AG04449 (cell line): ENCODE measurements at regions not wholly inside any gene's neighbourhood (a gene's known extent, or its start where the extent isn't known, plus 50 kb on each side); places are given as distances from the start of the nearest gene placed in this dataset.

Experiments
- CTCF ChIA-PET: fragments of 350-600 bp; formaldehyde crosslinking; extraction: SDS; loops from one replicate; lab custom pipeline; 2021; ENCODE audit warnings: antibody characterized with exemption; lab: Yijun Ruan, JAX
- POLR2A ChIA-PET: fragments of 400-600, 350-600 bp; formaldehyde crosslinking; extraction: SDS; loops from one replicate; lab custom pipeline; 2020; ENCODE audit warnings: antibody characterized with exemption, inconsistent platforms; lab: Yijun Ruan, JAX
- DNase-seq: peaks from one replicate; pipeline ENCODE4 v3.0.0-alpha.2; 2010; ENCODE audit warnings: low read depth, low spot score
- H3K4me3 ChIP-seq: 2 replicates; pipeline ENCODE4 v1.5.1; 2011; ENCODE audit warnings: low read depth, mild to moderate bottlenecking, control low read depth, low read length
- TF ChIP-seq, protein P1 (sequence below): IDR thresholded peaks from one replicate; pipeline ENCODE4 v1.5.1; 2011; ENCODE audit warnings: mild to moderate bottlenecking, moderate library complexity, low read length, control low read depth, inconsistent platforms; ENCODE audit not compliant: insufficient read depth; ENCODE audit errors: missing control alignments

DNA sequence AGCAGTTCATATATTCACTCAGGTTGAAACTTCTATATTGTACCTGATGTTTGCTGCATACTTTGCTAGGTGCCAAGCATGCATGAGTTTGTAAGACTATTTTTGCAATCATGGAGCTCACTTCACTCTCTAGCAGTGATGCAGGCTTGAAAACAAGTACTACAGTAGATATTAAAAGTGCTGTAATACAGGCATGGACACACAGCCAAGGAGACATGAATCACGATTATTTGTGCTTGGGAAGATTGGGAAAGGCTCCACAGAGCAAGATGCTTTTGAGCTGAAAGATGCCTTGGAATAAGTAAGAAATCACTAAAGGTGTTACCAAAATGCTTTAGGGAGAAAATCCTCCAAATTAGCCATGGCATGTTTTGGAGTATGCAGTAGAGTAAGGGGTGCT, 427.4 kb downstream of the UTRN start:
- CTCF ChIA-PET, result no interaction called here

GRCh38 chr6:144714021-144714712, 429.0 kb downstream of the UTRN start:
- POLR2A ChIA-PET, result no interaction called here
- H3K4me3 ChIP-seq, result no peak overlapping the region
- no peak for DNase-seq

More for the DNA sequence above, 427.4 kb downstream of the UTRN start:
- DNase-seq, result no peak
- TF ChIP-seq, protein P1, sequence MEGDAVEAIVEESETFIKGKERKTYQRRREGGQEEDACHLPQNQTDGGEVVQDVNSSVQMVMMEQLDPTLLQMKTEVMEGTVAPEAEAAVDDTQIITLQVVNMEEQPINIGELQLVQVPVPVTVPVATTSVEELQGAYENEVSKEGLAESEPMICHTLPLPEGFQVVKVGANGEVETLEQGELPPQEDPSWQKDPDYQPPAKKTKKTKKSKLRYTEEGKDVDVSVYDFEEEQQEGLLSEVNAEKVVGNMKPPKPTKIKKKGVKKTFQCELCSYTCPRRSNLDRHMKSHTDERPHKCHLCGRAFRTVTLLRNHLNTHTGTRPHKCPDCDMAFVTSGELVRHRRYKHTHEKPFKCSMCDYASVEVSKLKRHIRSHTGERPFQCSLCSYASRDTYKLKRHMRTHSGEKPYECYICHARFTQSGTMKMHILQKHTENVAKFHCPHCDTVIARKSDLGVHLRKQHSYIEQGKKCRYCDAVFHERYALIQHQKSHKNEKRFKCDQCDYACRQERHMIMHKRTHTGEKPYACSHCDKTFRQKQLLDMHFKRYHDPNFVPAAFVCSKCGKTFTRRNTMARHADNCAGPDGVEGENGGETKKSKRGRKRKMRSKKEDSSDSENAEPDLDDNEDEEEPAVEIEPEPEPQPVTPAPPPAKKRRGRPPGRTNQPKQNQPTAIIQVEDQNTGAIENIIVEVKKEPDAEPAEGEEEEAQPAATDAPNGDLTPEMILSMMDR, result no peak
- POLR2A ChIA-PET, result no interaction called here
- no peak overlapping the region for H3K4me3 ChIP-seq

DNA sequence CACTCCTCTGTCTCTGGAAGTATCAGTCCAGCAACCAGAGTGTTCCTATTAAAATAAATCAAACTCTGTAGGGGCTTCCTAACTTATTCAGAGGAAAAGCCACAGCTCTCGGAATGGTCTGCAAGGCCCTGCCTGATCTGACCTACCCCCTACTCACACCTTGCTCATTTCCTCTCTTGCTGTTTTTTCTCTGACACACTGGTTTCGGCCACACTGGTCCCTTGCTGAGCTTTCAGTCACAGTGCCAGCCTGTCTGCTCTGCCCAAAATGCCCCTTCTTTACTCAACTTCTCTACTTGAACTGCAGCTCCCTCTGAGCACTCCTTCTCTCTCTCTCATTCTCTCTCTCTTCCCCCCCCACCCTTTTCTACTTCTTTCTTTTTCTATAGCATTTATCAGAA, 430.2 kb downstream of the UTRN start:
- TF ChIP-seq, protein P1, result no peak
- ChIA-PET CTCF (interaction anchor here (0.6 kb wide), 1 partner anchor 95 kb away, joined by 3 read pairs; no protein-coding TSS in a partner anchor), POLR2A (no interaction called here)
- DNase-seq, result no peak
- H3K4me3 ChIP-seq, result no peak overlapping the region

More at GRCh38 chr6:144714021-144714712, 429.0 kb downstream of the UTRN start:
- CTCF ChIA-PET, result no interaction called here
- TF ChIP-seq, protein P1, result no peak

DNA sequence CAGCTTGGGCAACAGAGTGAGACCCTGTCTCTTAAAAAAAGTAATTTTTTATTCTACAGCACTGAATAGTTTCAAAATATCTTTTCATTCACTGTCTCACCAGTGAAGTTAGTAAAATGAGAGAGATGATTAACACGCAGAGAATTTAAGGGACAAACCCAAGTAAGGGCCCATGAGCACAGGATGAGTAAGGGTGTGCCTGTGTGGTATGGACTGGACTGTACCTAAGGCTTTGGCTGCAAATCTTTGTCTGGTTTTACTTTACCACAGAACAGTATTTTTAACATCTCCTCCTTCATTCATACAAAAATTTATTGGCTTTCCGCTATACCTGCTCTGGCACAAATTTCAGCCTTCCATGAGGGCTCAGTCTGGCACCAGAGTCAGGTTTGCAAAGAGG, 433.3 kb downstream of the UTRN start:
- DNase-seq, result no peak
- POLR2A ChIA-PET, result no interaction called here
- H3K4me3 ChIP-seq, result no peak overlapping the region
- TF ChIP-seq, protein P1, result no peak
- CTCF ChIA-PET, result no interaction called here

DNA sequence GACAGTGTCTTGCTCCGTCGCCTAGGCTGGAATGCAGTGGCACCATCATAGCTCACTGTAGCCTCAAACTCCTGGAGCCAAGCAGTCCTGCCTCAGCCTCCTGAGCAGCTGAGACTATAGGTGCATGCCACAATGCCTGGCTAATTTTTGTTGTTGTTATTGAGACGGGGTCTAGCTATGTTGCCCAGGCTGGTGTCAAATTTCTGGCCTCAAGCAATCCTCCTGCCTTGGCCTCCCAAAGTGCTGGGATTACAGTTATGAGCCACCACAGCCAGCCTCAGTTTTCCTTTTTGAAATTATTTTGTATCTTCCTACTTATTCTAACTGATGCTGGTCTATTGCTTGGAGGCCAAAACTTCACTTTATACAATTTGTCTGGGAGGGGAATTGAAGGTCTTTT, 436.1 kb downstream of the UTRN start:
- TF ChIP-seq, protein P1, result no peak
- CTCF ChIA-PET, result no interaction called here
- no peak overlapping the region for H3K4me3 ChIP-seq
- POLR2A ChIA-PET, result no interaction called here
- DNase-seq, result no peak

DNA sequence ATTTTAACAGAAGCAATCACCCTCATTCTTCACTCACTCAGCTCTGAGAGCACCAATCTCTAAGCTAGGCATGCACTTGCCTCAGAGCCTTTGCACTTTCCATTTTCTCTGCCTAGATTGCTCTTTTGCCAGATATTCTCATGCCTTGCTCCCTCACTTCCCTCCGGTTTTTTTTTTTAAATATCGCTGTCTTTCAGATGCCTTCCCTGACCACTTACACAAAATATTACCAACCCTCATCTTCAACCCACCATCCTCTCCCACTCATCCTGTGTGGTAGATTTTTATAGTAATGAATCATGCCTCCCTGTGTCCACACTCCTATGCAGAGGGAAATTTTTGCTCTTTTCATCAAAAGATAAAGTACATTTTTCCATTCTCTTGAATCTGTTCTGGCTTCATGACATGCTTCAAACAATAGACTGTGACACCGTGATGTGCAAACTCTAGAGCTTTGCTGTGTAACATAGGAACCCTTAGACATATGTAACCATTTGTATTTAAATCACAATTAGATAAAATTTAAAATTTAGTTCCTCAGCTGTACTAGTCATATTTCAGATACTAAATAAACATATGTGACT, 437.1 kb downstream of the UTRN start:
- TF ChIP-seq, protein P1, result no peak
- CTCF ChIA-PET, result no interaction called here
- no peak overlapping the region for H3K4me3 ChIP-seq
- DNase-seq, result no peak
- POLR2A ChIA-PET, result no interaction called here
